Hematopoietic multipotent progenitor cell treated with erythropoietin and hydrocortisone succinate and interleukin-3 and kit ligand, for 15 days (in vitro differentiated cells): ENCODE measurements at regions not wholly inside any gene's neighbourhood (a gene's known extent, or its start where the extent isn't known, plus 50 kb on each side); places are given as distances from the start of the nearest gene placed in this dataset.
"Not testable (repeated sequence)": the region's sequence is repeated elsewhere in the genome, so short reads cannot be mapped to it uniquely, and the experiment has no call there.

Experiments used
- DNase-seq: peaks from one replicate; pipeline ENCODE4 v3.0.0-alpha.2; 2015; ENCODE audit warnings: low spot score

GRCh38 chr16:60392380-60392779 is 1643.9 kb downstream of the CDH8 start:
- no peak for DNase-seq

GRCh38 chr16:60371591-60371990 is 1637.5 kb upstream of the GOT2 start:
- DNase-seq = no peak

DNA sequence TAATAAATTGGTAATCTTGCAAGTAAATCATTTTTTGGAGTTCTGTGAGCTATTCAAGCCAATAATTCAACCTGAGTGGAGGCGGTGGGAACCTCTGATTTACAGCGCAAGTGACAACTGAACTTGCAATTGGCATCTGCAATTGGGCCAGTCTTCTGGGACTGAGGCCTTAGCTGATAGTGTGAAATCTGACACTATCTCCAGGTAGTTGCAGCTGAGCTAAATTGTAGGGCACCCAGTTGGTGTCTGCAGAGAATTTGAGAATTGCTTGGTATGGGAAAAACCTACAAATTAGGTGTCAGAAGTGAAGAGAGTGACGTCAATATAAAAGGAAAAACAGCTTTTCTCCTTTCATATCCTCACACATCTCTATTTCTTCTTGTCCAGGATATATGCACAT is 1633.6 kb upstream of the GOT2 start:
- DNase-seq = no peak

GRCh38 chr16:60363566-60363965 is 1629.5 kb upstream of the GOT2 start:
- DNase-seq = no peak

GRCh38 chr16:60359866-60360265 is 1625.8 kb upstream of the GOT2 start:
- DNase-seq = not testable (repeated sequence)

- not testable (repeated sequence) for DNase-seq
Measured at GRCh38 chr16:60359412-60359811, 1625.3 kb upstream of the GOT2 start.

GRCh38 chr16:60357876-60358522 is 1623.9 kb upstream of the GOT2 start:
- not testable (repeated sequence) for DNase-seq

- DNase-seq = no peak
Measured at GRCh38 chr16:60346256-60346655, 1612.1 kb upstream of the GOT2 start.

DNA sequence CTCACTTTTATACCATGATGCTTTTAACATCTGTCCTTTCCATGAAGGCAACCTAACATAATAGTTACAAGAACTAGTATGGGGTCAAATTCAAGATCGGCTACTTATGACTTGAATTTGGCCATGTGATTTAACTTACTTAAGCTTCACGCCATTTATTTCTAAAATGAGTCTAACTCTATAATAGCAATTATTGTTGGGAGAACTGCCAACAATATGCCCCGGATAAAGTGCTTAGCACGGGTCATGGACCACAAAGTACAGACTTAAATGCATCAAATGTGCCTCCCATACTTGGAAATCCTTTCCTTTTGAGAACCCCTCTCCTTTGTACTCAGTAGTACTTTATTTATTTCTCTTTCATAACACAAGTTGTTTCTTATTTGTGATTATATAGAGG is 1603.6 kb upstream of the GOT2 start:
- no peak for DNase-seq

DNA sequence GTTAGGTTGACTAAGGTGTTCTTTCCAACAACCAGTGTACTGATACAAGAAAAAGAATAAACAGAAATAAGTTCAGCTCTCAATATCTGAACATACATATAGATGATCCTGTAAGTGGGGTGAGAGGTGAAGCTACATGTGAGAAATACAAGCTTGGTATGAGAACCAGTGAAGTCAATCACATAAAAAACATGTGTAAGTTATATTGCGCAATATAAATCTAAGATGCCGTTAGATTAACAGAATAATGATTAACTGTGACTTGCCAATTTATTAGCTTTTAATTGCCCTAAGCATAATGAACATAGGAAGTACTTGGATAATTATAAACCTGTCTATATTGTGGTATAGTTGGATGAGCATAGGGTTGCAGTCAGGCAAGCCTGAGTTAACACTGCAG is 1597.1 kb upstream of the GOT2 start:
- no peak for DNase-seq

GRCh38 chr16:60329108-60329507 is 1595.0 kb upstream of the GOT2 start:
- no peak for DNase-seq

GRCh38 chr16:60328152-60328551 is 1594.0 kb upstream of the GOT2 start:
- DNase-seq = no peak

DNA sequence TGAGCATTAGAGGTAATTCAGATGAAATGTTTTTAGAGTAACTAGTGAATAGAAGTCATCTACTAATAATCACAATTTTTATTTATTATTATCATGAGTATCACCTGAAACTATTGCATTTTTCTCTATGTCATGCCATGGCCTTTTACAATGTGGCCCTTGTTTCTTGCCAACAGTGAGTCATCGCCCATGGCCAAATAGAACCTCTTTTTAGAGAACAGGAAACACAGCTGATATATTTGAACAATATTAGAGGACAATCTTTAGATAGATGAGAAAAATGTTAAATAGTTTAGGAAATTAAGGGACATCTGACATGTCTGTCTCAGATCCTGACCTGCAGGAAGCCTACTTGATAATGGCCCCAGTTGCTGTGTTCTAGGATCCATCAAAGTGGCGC is 1584.4 kb upstream of the GOT2 start:
- DNase-seq = no peak

- DNase-seq = no peak
Measured at GRCh38 chr16:60310846-60311445, 1576.8 kb upstream of the GOT2 start.

GRCh38 chr16:60304720-60305119 is 1570.6 kb upstream of the GOT2 start:
- DNase-seq = no peak

GRCh38 chr16:60304066-60304465 is 1570.0 kb upstream of the GOT2 start:
- no peak for DNase-seq

DNA sequence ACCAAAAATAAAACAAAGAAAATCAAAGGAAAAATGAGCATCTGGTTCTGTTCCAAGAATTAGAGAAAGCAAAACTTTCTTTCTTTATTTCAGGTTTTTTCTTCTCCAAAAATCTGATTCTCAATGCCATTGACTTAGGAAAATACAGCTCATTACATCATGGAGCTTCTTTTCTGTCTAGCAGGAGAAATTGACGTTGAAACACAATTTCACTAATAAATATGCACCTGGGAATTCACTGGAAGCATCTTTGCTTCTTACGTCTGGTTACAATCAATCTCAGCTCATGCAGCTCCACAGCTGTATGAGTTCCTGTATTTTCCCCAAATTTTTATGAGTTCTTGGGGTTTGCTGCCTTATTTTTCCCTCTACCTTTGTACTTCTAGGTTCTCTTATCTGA is 1568.6 kb upstream of the GOT2 start:
- DNase-seq = no peak

- no peak for DNase-seq
Measured at GRCh38 chr16:60302261-60302660, 1568.1 kb upstream of the GOT2 start.

DNA sequence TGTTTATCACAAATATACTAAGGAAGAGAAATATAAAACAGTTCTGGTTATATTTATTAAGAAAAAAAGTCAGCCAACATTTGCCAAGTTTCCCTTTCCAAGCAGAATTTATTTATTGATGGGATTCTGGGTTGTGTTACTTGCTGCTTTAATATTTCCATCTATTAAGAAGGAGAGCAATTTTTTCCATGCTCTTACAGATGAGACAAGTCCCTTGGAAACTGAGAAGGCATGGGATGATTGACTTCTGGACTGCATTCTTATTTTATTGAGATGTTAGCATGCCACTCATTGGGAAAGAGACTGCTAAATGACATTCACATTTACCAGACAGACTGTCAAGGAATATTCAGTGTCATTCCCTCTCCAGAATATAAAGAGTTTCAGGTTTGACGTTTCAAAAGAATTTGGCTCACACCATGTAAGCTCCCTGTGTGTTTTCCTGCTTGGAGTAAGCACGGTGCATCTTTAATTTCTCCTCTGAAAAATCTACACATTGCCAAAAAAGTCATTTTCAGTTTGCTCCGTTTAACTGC is 1565.2 kb upstream of the GOT2 start:
- no peak for DNase-seq

- DNase-seq = no peak
Measured at GRCh38 chr16:60295451-60295850, 1561.3 kb upstream of the GOT2 start.

- DNase-seq = no peak
Measured at GRCh38 chr16:60285794-60286193, 1551.7 kb upstream of the GOT2 start.

DNA sequence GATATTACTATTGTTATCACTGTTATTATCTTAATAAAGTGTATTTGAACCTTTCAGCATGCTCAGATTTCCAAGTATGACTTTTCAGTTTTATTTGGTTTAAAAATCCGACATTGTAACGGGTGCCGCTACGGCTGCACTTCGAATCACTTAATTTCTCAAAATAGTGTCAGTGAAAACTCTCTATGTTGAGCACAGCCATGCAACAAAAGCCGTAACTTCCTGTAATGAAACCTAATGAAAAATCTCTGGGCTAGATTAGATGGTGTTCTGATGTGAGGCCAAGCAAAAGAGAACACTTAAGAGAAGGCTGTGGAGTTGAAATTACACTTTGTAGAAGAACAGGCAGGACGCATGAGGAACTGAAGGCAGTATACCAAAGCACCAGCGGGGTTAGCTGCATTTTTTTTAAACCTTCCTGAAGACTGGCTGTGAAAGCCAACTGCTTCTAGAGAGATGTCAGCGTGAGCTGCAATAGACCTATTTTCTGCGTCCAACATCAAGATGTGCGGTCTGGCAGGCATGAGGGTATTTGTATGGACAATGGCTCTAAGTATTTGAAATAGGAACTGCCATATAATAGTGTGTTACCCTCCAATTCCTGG is 1545.0 kb upstream of the GOT2 start:
- DNase-seq = no peak

DNA sequence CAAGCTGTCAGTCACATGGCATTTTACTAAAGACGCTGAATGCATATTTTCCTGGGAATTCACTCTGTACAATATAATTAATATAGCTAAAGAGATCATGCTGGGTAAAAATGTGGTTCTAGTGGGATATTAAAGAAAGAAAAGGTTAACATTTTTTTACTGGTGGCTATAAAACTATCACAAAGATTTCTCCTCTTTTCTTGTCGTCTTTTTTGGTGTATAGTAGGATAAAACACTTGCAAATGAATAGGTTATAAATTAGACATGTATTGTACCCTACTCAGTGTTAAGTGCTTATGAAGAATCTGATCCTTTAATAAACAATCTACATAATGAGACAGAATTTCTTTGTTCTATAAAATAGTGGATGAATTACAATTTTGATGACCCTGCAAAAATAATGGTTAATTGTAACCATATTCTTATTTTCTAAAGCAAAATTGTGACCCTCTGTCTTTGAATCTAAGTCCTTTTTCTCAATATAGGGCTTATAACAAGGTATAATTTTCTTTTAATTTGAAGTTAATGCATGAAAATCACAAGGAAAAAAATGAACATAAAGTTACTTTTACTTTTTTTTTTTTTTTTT is 1540.4 kb upstream of the GOT2 start:
- DNase-seq = no peak
